HepG2 (cell line): ENCODE measurements at regions not wholly inside any gene's neighbourhood (a gene's known extent, or its start where the extent isn't known, plus 50 kb on each side); places are given as distances from the start of the nearest gene placed in this dataset.

ENCODE experiments used
- ATAC-seq: fragments of 200-7000 bp; cut with Tn5 transposase; 3 replicates; pipeline ENCODE4 v1.9.1; 2020; ENCODE audit warnings: mild to moderate bottlenecking, moderate library complexity
- BruUV-seq: library from RNA; stranded (reverse); fragments of 400-500 nt; replicated peaks from 2 replicates; lab custom pipeline; 2021; lab: Mats Ljungman, UMichigan
- CTCF ChIA-PET: fragments of 300-600 bp; formaldehyde crosslinking; extraction: SDS; loops from one replicate; lab custom pipeline; 2021; ENCODE audit warnings: low total read pairs, inconsistent platforms, low intra/inter-chr PET ratio; lab: Yijun Ruan, JAX
- POLR2A ChIA-PET: fragments of 350-600 bp; sonication (Branson Sonifier 250); formaldehyde crosslinking; loops from one replicate; lab custom pipeline; 2020; ENCODE audit warnings: antibody characterized with exemption, inconsistent platforms; lab: Yijun Ruan, JAX
- DNase-seq: peaks from one replicate; pipeline ENCODE4 v3.0.0-alpha.2; 2015; ENCODE audit warnings: low spot score
- FAIRE-seq: peaks from 3 replicates; lab custom pipeline; 2011; peaks lifted over from hg19 to GRCh38; lab: Jason Lieb, UNC
- H2AFZ ChIP-seq: one replicate; pipeline ENCODE4 v1.6.1; 2011; ENCODE audit warnings: low read length, inconsistent platforms
- H3K27ac ChIP-seq: fragments of 300-600 bp; 3 replicates; pipeline ENCODE4 v1.8.0; 2011; ENCODE audit warnings: mixed run types, mild to moderate bottlenecking, mixed read lengths, low read length, inconsistent platforms; ENCODE audit not compliant: insufficient read depth; ENCODE audit errors: extremely low read length
- H3K27me3 ChIP-seq, 2 experiments: fragments of 200-600 bp in 1 of 2; 2 replicates in 1 of 2; 3 replicates in 1 of 2; pipeline versions ENCODE4 v1.6.0 to v1.8.0; 2011; ENCODE audit warnings: low read length in 2 of 2, mild to moderate bottlenecking in 2 of 2, moderate library complexity in 2 of 2, inconsistent platforms in 1 of 2; ENCODE audit not compliant: insufficient read depth in 2 of 2, control insufficient read depth in 1 of 2
- H3K36me3 ChIP-seq, 2 experiments: fragments of 200-600 bp in 1 of 2; replicated peaks in 1 of 2; 2 replicates in 1 of 2; 3 replicates in 1 of 2; pipeline versions ENCODE4 v1.5.1 to v1.8.0; 2011; ENCODE audit warnings: low read length in 2 of 2, inconsistent platforms in 1 of 2; ENCODE audit not compliant: insufficient read depth in 2 of 2, control insufficient read depth in 1 of 2
- H3K4me1 ChIP-seq: 2 replicates; pipeline ENCODE4 v1.5.1; 2012; ENCODE audit warnings: low read length, inconsistent platforms; ENCODE audit not compliant: insufficient read depth
- H3K4me2 ChIP-seq: 2 replicates; pipeline ENCODE4 v1.6.0; 2011; ENCODE audit warnings: low read depth, low read length, inconsistent platforms
- H3K4me3 ChIP-seq, 3 experiments: fragments of 200-600 bp in 1 of 3; sonication (generic), shearing (Covaris generic) in 1 of 3; replicated peaks in 1 of 3; 2 replicates each; pipeline ENCODE4 v1.5.1; 2011 to 2016; ENCODE audit warnings: low read length in 3 of 3, inconsistent platforms in 2 of 3, low read depth in 2 of 3, mild to moderate bottlenecking in 2 of 3, control low read depth in 1 of 3, mixed read lengths in 1 of 3; ENCODE audit not compliant: insufficient read depth in 1 of 3
- H3K79me2 ChIP-seq: one replicate; pipeline ENCODE4 v1.6.1; 2011; ENCODE audit warnings: low read length, inconsistent platforms; ENCODE audit not compliant: insufficient read depth
- H3K9ac ChIP-seq: 2 replicates; pipeline ENCODE4 v1.6.0; 2011; ENCODE audit warnings: mild to moderate bottlenecking, low read depth, low read length, inconsistent platforms; ENCODE audit not compliant: insufficient read depth
- H3K9me3 ChIP-seq: 2 replicates; pipeline ENCODE4 v1.5.1; 2012; ENCODE audit warnings: mild to moderate bottlenecking, low read length
- H4K20me1 ChIP-seq: 2 replicates; pipeline ENCODE4 v1.6.0; 2011; ENCODE audit warnings: inconsistent platforms, mild to moderate bottlenecking, low read length, moderate library complexity; ENCODE audit not compliant: insufficient read depth
- ATAD3A ChIP-seq: sonication (generic); formaldehyde crosslinking; IDR thresholded peaks from 2 replicates; pipeline ENCODE4 v1.4.0; 2020; ENCODE audit warnings: missing genetic modification reagents
- FOXA3 ChIP-seq: IDR thresholded peaks from 2 replicates; pipeline ENCODE4 v1.6.1; 2016; ENCODE audit warnings: missing genetic modification reagents, missing compliant biosample characterization
- JDP2 ChIP-seq: sonication (generic); formaldehyde crosslinking; IDR thresholded peaks from 2 replicates; pipeline ENCODE4 v1.8.1; 2022; ENCODE audit warnings: missing genetic modification reagents, borderline replicate concordance
- NR2F1 ChIP-seq, 2 experiments: fragments of 450-650 bp in 1 of 2; formaldehyde crosslinking in 1 of 2; IDR thresholded peaks; 2 replicates each; pipeline versions ENCODE4 v1.5.0 to v1.6.1; 2016 to 2020; ENCODE audit warnings: mild to moderate bottlenecking in 1 of 2, missing compliant biosample characterization in 1 of 2, missing genetic modification reagents in 1 of 2, moderate library complexity in 1 of 2
- PHB2 ChIP-seq: fragments of 450-650 bp; IDR thresholded peaks from 2 replicates; pipeline ENCODE4 v1.6.1; 2018; ENCODE audit not compliant: partially characterized antibody
- SOX5 ChIP-seq: IDR thresholded peaks from 2 replicates; pipeline ENCODE4 v1.6.1; 2016; ENCODE audit warnings: borderline replicate concordance
- SSRP1 ChIP-seq: IDR thresholded peaks from 2 replicates; pipeline ENCODE4 v1.6.1; 2016; ENCODE audit warnings: control low read depth
- ZBTB21 ChIP-seq: sonication (generic); formaldehyde crosslinking; IDR thresholded peaks from 2 replicates; pipeline ENCODE4 v1.4.0; 2020; ENCODE audit warnings: missing genetic modification reagents
- ZC3H4 ChIP-seq: sonication (generic); formaldehyde crosslinking; IDR thresholded peaks from 2 replicates; pipeline ENCODE4 v1.4.0; 2020; ENCODE audit warnings: missing genetic modification reagents, borderline replicate concordance
- ZNF510 ChIP-seq: sonication (generic); formaldehyde crosslinking; IDR thresholded peaks from 2 replicates; pipeline ENCODE4 v1.4.0; 2020; ENCODE audit warnings: low read depth, mild to moderate bottlenecking, missing genetic modification reagents
- ZNF563 ChIP-seq: sonication (generic); formaldehyde crosslinking; IDR thresholded peaks from 2 replicates; pipeline ENCODE4 v1.8.0; 2022; ENCODE audit warnings: mild to moderate bottlenecking, moderate library complexity, missing genetic modification reagents
- ZNF614 ChIP-seq: IDR thresholded peaks from 2 replicates; pipeline ENCODE4 v1.6.1; 2018; ENCODE audit warnings: missing biosample characterization, missing genetic modification reagents, inconsistent platforms, borderline replicate concordance
- ZNF672 ChIP-seq: sonication (generic); formaldehyde crosslinking; IDR thresholded peaks from 2 replicates; pipeline ENCODE4 v1.8.1; 2022; ENCODE audit warnings: missing genetic modification reagents
- ZNF782 ChIP-seq: sonication (generic); formaldehyde crosslinking; IDR thresholded peaks from 2 replicates; pipeline ENCODE4 v1.4.0; 2020; ENCODE audit warnings: missing genetic modification reagents, mild to moderate bottlenecking, borderline replicate concordance
- WGBS: methylation state at CpG from one replicate; pipeline ENCODE4 v1.1.6; 2017; ENCODE audit warnings: low lambda C conversion rate; 5-methylcytosine and 5-hydroxymethylcytosine counted together
- in situ Hi-C: cut with HindIII; loops from 2 replicates; pipeline ENCODE4 v1.10.0; 2017; ENCODE audit warnings: low pct_unique_long_range_greater_than_20kb; ENCODE audit not compliant: extremely low pct_ligation_motif_present
- intact Hi-C: fragments of 100-400 bp; cut with micrococcal nuclease; formaldehyde crosslinking; loops from one replicate; pipeline ENCODE4 v1.10.0; 2022; ENCODE audit not compliant: unreplicated experiment
- TF ChIP-seq, protein P1 (sequence below): sonication (generic); formaldehyde crosslinking; IDR thresholded peaks from 2 replicates; pipeline ENCODE4 v1.4.0; 2020; ENCODE audit warnings: missing genetic modification reagents
- TF ChIP-seq, protein P2 (sequence below): sonication (generic); formaldehyde crosslinking; IDR thresholded peaks from 2 replicates; pipeline ENCODE4 v1.5.0; 2020; ENCODE audit warnings: missing genetic modification reagents
- TF ChIP-seq, protein P3 (sequence below): sonication (generic); formaldehyde crosslinking; IDR thresholded peaks from 2 replicates; pipeline ENCODE4 v1.8.0; 2022; ENCODE audit warnings: mild to moderate bottlenecking, missing genetic modification reagents, borderline replicate concordance
- TF ChIP-seq, protein P4 (sequence below): sonication (generic); formaldehyde crosslinking; IDR thresholded peaks from 2 replicates; pipeline ENCODE4 v1.4.0; 2020; ENCODE audit warnings: mild to moderate bottlenecking, missing genetic modification reagents

DNA sequence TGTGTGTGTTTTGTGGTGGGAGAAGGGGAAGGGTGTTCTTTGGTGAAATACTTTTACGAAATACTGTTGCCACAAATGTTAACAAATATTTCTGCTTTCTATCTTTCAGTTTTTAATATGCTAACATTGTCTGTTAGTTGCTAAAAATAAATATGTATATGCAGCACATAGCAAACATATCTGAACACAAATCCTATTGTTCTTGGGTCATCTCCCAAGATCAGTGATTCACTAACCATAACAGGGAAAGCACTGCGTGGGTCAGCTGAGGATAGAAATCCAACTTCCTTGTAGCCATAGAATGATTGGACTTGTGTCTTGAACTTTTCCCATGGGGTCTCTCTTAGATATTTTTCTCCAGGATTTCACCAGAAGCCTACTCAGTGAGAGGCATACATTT is 250.3 kb upstream of the FAM47A start (continued):
- TF ChIP-seq, protein P1, sequence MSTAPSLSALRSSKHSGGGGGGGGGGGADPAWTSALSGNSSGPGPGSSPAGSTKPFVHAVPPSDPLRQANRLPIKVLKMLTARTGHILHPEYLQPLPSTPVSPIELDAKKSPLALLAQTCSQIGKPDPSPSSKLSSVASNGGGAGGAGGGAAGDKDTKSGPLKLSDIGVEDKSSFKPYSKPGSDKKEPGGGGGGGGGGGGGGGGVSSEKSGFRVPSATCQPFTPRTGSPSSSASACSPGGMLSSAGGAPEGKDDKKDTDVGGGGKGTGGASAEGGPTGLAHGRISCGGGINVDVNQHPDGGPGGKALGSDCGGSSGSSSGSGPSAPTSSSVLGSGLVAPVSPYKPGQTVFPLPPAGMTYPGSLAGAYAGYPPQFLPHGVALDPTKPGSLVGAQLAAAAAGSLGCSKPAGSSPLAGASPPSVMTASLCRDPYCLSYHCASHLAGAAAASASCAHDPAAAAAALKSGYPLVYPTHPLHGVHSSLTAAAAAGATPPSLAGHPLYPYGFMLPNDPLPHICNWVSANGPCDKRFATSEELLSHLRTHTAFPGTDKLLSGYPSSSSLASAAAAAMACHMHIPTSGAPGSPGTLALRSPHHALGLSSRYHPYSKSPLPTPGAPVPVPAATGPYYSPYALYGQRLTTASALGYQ (CRISPR knock-in tag), result no peak
- TF ChIP-seq, protein P2, sequence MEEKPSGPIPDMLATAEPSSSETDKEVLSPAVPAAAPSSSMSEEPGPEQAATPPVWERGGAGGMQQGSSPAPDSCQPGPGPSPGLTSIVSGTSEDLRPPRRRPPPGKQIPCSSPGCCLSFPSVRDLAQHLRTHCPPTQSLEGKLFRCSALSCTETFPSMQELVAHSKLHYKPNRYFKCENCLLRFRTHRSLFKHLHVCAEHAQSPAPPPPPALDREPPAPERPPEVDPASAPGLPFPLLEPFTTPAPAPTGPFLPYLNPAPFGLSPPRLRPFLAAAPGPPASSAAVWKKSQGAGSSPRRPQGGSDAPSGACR (CRISPR knock-in tag), result no peak
- TF ChIP-seq, protein P3, sequence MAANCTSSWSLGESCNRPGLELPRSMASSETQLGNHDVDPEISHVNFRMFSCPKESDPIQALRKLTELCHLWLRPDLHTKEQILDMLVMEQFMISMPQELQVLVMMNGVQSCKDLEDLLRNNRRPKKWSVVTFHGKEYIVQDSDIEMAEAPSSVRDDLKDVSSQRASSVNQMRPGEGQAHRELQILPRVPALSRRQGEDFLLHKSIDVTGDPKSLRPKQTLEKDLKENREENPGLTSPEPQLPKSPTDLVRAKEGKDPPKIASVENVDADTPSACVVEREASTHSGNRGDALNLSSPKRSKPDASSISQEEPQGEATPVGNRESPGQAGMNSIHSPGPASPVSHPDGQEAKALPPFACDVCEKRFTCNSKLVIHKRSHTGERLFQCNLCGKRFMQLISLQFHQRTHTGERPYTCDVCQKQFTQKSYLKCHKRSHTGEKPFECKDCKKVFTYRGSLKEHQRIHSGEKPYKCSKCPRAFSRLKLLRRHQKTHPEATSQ, result no peak
- TF ChIP-seq ATAD3A (CRISPR knock-in tag), result no peak
- no peak for TF ChIP-seq ZC3H4 (CRISPR knock-in tag)
- no peak for TF ChIP-seq ZBTB21
- TF ChIP-seq FOXA3, result no peak

DNA sequence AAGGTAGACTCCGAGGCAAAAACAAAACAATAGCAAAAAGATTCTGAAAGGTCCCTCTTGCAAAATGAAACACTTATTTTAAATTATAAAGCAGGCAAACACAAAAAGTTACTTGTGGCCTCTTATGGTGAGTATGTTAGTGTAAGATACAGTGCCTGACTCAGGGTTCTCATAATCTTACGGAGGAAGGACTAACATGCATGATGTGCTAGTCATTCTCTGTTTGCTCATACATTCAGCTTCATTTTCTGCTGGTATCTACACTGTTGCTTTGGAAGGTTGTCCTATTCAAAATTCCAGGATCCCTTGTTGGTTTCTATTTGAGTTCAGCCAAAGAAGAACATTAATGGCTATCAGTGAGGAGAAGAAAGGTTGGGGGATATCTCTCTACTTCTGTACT is 249.1 kb upstream of the FAM47A start:
- Histone ChIP-seq H3K36me3 (no peaks in the 10 kb centered on the region), H3K4me2 (no peak overlapping the region), H3K27ac (no peak overlapping the region), H3K4me1 (no peaks in the 10 kb centered on the region), H3K4me3 (no peak overlapping the region), H2AFZ (no peak overlapping the region), H3K9me3 (no peaks in the 10 kb centered on the region; the same call in 1 of the 2 replicates), H3K27me3 (no peaks in the 10 kb centered on the region), H3K9ac (no peak overlapping the region), H3K79me2 (no peaks in the 10 kb centered on the region), H4K20me1 (no peaks in the 10 kb centered on the region)
- no peak for TF ChIP-seq PHB2
- TF ChIP-seq ZNF614, result no peak
- TF ChIP-seq, protein P4, sequence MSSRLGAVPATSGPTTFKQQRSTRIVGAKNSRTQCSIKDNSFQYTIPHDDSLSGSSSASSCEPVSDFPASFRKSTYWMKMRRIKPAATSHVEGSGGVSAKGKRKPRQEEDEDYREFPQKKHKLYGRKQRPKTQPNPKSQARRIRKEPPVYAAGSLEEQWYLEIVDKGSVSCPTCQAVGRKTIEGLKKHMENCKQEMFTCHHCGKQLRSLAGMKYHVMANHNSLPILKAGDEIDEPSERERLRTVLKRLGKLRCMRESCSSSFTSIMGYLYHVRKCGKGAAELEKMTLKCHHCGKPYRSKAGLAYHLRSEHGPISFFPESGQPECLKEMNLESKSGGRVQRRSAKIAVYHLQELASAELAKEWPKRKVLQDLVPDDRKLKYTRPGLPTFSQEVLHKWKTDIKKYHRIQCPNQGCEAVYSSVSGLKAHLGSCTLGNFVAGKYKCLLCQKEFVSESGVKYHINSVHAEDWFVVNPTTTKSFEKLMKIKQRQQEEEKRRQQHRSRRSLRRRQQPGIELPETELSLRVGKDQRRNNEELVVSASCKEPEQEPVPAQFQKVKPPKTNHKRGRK (CRISPR knock-in tag), result no peak
- no peak for TF ChIP-seq ZNF563 (CRISPR knock-in tag)
- TF ChIP-seq JDP2 (CRISPR knock-in tag), result no peak
- no peak for TF ChIP-seq SSRP1 (CRISPR knock-in tag)
- TF ChIP-seq ZNF672 (CRISPR knock-in tag), result no peak
- TF ChIP-seq NR2F1 (CRISPR knock-in tag; IDR thresholded peaks at IDR 0.05), result no peak
- no peak for TF ChIP-seq ZNF782 (CRISPR knock-in tag)
- TF ChIP-seq ZNF510 (CRISPR knock-in tag), result no peak
- TF ChIP-seq SOX5, result no peak
- DNase-seq (no peak), FAIRE-seq (no peak), ATAC-seq (no peak)
- ChIA-PET POLR2A (no interaction called here), CTCF (no interaction called here)
- BruUV-seq, result no TSS peak
- intact Hi-C loops, result no loop called here
- in situ Hi-C loops, result no loop called here
- 30% methylated on average over 2 of the region's 2 CpGs for WGBS
